K562 (cell line): ENCODE measurements at regions not wholly inside any gene's neighbourhood (a gene's known extent, or its start where the extent isn't known, plus 50 kb on each side); places are given as distances from the start of the nearest gene placed in this dataset.

Experiments
- CHD2 ChIP-seq: IDR thresholded peaks from 2 replicates; pipeline ENCODE4 v1.6.1; 2011; ENCODE audit warnings: low read depth, low read length
- TF ChIP-seq, protein P1 (sequence below): sonication (generic); formaldehyde crosslinking; IDR thresholded peaks from 2 replicates; pipeline ENCODE4 v1.8.0; 2022; ENCODE audit warnings: mild to moderate bottlenecking, low read depth, missing genetic modification reagents
- TF ChIP-seq, protein P2 (sequence below), 3 experiments: IDR thresholded peaks in 2 of 3; conservative IDR thresholded peaks in 1 of 3; 2 replicates each; pipeline ENCODE4 v1.5.1; 2011 to 2012; ENCODE audit warnings: low read length in 3 of 3, mild to moderate bottlenecking in 3 of 3, control low read depth in 2 of 3, improper control_type of control experiment in 1 of 3, inconsistent platforms in 1 of 3, low read depth in 1 of 3, mixed read lengths in 1 of 3, moderate library complexity in 1 of 3; ENCODE audit not compliant: insufficient read depth in 2 of 3

DNA sequence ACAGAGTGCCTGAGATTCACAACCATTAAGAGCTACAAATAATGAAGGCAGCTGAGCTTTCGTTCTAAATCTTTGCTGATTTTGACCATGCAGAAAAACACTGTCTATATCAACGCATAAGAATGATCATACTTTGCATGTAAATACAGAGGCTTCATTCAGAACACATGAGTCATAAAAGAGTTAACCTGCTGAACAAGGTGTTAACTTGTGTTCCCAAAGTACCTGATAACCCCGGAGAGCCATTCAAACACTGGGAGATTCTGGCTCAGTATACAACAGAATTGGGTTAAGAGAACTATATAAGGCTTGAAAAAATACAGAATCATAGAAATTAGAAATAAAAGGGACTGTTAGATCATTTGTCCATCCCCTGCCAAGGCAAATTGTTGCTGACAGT lies 964.3 kb upstream of the TENM3 start:
- TF ChIP-seq, protein P1, sequence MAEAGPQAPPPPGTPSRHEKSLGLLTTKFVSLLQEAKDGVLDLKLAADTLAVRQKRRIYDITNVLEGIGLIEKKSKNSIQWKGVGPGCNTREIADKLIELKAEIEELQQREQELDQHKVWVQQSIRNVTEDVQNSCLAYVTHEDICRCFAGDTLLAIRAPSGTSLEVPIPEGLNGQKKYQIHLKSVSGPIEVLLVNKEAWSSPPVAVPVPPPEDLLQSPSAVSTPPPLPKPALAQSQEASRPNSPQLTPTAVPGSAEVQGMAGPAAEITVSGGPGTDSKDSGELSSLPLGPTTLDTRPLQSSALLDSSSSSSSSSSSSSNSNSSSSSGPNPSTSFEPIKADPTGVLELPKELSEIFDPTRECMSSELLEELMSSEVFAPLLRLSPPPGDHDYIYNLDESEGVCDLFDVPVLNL = no peak
- TF ChIP-seq, protein P2, sequence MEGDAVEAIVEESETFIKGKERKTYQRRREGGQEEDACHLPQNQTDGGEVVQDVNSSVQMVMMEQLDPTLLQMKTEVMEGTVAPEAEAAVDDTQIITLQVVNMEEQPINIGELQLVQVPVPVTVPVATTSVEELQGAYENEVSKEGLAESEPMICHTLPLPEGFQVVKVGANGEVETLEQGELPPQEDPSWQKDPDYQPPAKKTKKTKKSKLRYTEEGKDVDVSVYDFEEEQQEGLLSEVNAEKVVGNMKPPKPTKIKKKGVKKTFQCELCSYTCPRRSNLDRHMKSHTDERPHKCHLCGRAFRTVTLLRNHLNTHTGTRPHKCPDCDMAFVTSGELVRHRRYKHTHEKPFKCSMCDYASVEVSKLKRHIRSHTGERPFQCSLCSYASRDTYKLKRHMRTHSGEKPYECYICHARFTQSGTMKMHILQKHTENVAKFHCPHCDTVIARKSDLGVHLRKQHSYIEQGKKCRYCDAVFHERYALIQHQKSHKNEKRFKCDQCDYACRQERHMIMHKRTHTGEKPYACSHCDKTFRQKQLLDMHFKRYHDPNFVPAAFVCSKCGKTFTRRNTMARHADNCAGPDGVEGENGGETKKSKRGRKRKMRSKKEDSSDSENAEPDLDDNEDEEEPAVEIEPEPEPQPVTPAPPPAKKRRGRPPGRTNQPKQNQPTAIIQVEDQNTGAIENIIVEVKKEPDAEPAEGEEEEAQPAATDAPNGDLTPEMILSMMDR (IDR thresholded peaks at IDR 0.05 in 2 of 3, conservative IDR thresholded peaks at IDR 0.05 in 1 of 3; ENCODE audit: insufficient read depth in 2 of 3, low read depth in 1 of 3, low read length in 3 of 3) = no peak
- no peak for TF ChIP-seq CHD2
